Stomach (tissue), 8 donors: ENCODE measurements at regions not wholly inside any gene's neighbourhood (a gene's known extent, or its start where the extent isn't known, plus 50 kb on each side); places are given as distances from the start of the nearest gene placed in this dataset.

ENCODE experiments used
- DNase-seq, 2 donors: peaks; one replicate each; pipeline versions ENCODE4 v3.0.0 to v3.0.0-alpha.2; 2013 to 2019
- H3K27ac ChIP-seq, 5 donors: fragments of 200-600 bp in 4 of 5; sonication (generic) in 4 of 5; one replicate each; pipeline ENCODE4 v1.5.1; 2013 to 2019; ENCODE audit warnings: mild to moderate bottlenecking in 1 of 5, moderate library complexity in 1 of 5
- H3K27me3 ChIP-seq, 3 donors: fragments of 200-600 bp; sonication (generic); one replicate each; pipeline ENCODE4 v1.5.1; 2017 to 2019; ENCODE audit warnings: mixed run types in 1 of 3
- H3K36me3 ChIP-seq, 4 donors: fragments of 200-600 bp; sonication (generic); 1 replicate in 3 of 4; 2 replicates in 1 of 4; pipeline ENCODE4 v1.5.1; 2016 to 2019
- H3K4me1 ChIP-seq, 4 donors: fragments of 200-600 bp; sonication (generic); one replicate each; pipeline ENCODE4 v1.5.1; 2016 to 2019
- H3K4me3 ChIP-seq, 4 donors: fragments of 200-600 bp; sonication (generic) in 3 of 4; one replicate each; pipeline ENCODE4 v1.5.1; 2016 to 2019; ENCODE audit warnings: mild to moderate bottlenecking in 1 of 4
- H3K9me3 ChIP-seq, 4 donors: fragments of 200-600 bp; sonication (generic); one replicate each; pipeline ENCODE4 v1.5.1; 2016 to 2019
- EP300 ChIP-seq: sonication (generic); formaldehyde crosslinking; IDR thresholded peaks from one replicate; pipeline ENCODE4 v1.6.1; 2017; ENCODE audit warnings: antibody characterized with exemption
- POLR2A ChIP-seq, 4 donors: fragments of 450-650 bp; IDR thresholded peaks; one replicate each; pipeline ENCODE4 v1.6.1; 2016; ENCODE audit warnings: antibody characterized with exemption in 4 of 4, control low read depth in 2 of 4, mild to moderate bottlenecking in 1 of 4, moderate library complexity in 1 of 4
- POLR2AphosphoS5 ChIP-seq, 3 donors: sonication (generic); formaldehyde crosslinking; IDR thresholded peaks; one replicate each; pipeline ENCODE4 v1.6.1; 2016; ENCODE audit warnings: antibody characterized with exemption in 3 of 3
- WGBS, 5 donors: extraction: QIAGEN DNeasy Blood & Tissue Kit in 3 of 5; methylation state at CpG; one replicate each; pipeline versions ENCODE4 v1.1.5 to v1.1.7; 2013 to 2018; 5-methylcytosine and 5-hydroxymethylcytosine counted together
- intact Hi-C: fragments of 100-400 bp; cut with DNase I; formaldehyde crosslinking; loops from one replicate; pipeline ENCODE4 v1.15.1; 2023; ENCODE audit warnings: low total_unique reads
- small RNA-seq, 4 donors: library from RNA; depleted of rRNA; stranded (forward); fragments of <200 nt; gene quantifications; one replicate each; pipeline ENCODE3, GENCODE V24; 2016
- TF ChIP-seq, protein P1 (sequence below), 7 experiments: fragments of 450-650 bp in 4 of 7; fragments of 200-600 bp in 3 of 7; sonication (generic) in 3 of 7; IDR thresholded peaks; one replicate each; pipeline ENCODE4 v1.5.1; 2016 to 2019; ENCODE audit warnings: antibody characterized with exemption in 7 of 7, control low read depth in 2 of 7, mild to moderate bottlenecking in 1 of 7
- donor health status: healthy with polysubstance abuse.
- donor health status: Bipolar disorder and iron deficiency.
- donor health status: healthy.

DNA sequence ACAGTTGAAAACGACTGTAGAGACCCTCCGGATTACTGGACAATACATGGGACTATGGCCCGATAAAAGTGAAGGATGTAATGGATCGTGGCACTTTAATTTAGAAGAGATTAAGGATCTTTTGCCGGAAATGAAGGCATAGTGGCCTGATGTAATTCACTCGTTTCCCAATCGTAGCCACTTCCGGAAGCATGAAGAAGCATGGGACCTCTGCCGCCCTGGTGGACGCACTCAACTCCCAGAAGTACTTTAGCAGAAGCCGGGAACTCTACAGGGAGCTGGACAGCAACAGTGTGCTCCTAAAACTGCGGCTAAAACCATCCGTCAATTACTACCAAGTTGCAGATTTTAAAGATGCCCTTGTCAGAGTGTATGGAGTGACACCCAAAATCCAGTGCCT is 59.6 kb upstream of the NUPR2 start:
- Histone ChIP-seq H3K27me3 (peaks cover 0 to 21% (median 11%) of the 10 kb centered on the region in 3 donors), H3K36me3 (no peaks in the 10 kb centered on the region), H3K27ac (no peak overlapping the region), H3K9me3 (peaks cover 0 to 11% (median 0%) of the 10 kb centered on the region in 4 donors), H3K4me3 (peak overlapping the region; percentile 42 to 57 (median 51)), H3K4me1 (peaks cover 0 to 19% (median 11%) of the 10 kb centered on the region in 4 donors)
- 27 to 41% (median 31%) methylated on average over 13 of the region's 13 CpGs for WGBS, 5 donors
- intact Hi-C loops: no loop called here
- peak in 1 of 2 donors; percentile 5 for DNase-seq
- TF ChIP-seq, protein P1, sequence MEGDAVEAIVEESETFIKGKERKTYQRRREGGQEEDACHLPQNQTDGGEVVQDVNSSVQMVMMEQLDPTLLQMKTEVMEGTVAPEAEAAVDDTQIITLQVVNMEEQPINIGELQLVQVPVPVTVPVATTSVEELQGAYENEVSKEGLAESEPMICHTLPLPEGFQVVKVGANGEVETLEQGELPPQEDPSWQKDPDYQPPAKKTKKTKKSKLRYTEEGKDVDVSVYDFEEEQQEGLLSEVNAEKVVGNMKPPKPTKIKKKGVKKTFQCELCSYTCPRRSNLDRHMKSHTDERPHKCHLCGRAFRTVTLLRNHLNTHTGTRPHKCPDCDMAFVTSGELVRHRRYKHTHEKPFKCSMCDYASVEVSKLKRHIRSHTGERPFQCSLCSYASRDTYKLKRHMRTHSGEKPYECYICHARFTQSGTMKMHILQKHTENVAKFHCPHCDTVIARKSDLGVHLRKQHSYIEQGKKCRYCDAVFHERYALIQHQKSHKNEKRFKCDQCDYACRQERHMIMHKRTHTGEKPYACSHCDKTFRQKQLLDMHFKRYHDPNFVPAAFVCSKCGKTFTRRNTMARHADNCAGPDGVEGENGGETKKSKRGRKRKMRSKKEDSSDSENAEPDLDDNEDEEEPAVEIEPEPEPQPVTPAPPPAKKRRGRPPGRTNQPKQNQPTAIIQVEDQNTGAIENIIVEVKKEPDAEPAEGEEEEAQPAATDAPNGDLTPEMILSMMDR (IDR thresholded peaks at IDR 0.05): no peak
- TF ChIP-seq EP300 (no peak), POLR2AphosphoS5 (IDR thresholded peaks at IDR 0.05) (no peak), POLR2A (IDR thresholded peaks at IDR 0.05) (no peak)

DNA sequence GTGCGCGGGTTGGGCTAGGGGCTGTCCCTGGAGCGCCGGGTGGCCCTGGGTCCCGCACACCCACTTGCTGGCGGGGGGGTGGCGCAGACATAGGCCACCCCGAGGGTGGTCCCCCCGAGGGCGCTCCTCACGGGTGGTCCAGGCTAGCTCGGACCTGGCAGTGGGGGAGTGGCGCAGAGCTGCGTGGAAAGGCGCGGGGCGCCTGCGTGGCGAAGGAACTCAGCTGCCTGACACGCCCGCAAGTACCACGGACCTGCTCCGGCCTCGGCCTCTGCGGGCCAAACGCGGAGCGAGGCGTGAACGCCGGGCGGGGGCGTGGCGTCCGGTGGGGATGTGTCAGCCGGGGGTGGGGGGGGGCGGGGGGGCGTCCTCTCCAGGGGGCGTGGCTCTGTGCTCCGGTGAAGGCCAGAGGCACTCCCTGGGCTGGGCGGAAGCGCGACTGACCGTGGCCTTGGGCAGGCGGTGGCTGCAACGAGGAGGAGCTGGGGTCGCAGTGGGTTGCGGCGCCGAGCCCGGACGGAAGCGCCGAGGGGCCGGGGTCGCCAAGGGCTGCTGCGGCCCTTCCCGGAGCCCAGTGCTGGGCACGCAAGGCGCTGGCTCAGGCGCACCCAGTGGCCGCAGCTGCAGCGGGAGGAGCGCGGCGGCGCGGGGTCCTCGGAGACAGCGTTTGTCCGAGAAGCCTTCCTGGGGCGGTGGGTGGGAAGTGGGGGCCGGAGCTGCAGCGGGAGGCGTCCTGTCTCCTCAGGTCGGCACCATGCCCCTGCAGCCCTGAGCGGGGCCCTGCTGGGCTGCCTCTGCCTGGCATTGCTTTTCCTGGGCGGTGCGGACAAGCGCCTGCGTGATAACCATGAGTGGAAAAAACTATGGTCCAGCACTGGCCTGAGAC is 58.9 kb upstream of the NUPR2 start:
- Histone ChIP-seq H3K27ac (no peak overlapping the region), H3K4me3 (peak overlapping the region; percentile 42 to 57 (median 51))
- WGBS, 5 donors: 1 to 18% (median 9%) methylated on average over 9 to 80 of the region's 81 CpGs

DNA sequence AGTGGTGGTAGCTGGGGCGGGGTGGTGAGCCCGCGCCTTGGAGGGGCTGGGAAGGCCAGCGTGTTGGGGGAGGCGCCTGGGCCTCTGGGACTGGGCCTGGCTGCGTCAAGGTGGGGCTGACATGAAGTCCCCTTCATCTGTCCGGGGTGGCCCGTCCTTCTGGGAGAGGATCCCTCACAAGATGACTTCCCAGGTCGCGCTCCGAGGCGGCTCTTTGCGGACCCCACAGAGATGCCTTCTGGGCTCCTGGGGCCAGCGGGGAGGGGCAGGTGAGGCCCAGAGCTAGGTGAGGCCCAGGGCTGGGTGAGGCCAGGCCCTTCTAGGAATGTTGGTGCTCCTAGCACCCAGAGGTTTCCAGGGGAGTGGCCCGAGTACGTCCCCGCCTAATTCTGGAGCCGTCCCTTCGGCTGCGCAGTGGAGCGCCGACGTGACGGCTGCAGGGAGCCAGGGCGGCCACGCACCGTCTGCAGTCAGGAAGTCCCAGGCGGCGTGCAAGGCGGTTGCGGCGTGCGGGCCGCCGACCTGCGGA is 58.2 kb upstream of the NUPR2 start:
- Histone ChIP-seq H3K9me3 (peaks cover 0 to 11% (median 0%) of the 10 kb centered on the region in 4 donors), H3K36me3 (no peaks in the 10 kb centered on the region), H3K27me3 (peaks cover 0 to 21% (median 11%) of the 10 kb centered on the region in 3 donors), H3K4me1 (peaks cover 0 to 19% (median 11%) of the 10 kb centered on the region in 4 donors), H3K4me3 (peak overlapping the region; percentile 42 to 57 (median 51)), H3K27ac (no peak overlapping the region)
- intact Hi-C loops: no loop called here
- TF ChIP-seq, protein P1 (IDR thresholded peaks at IDR 0.05): no peak
- TF ChIP-seq POLR2AphosphoS5 (IDR thresholded peaks at IDR 0.05) (no peak), EP300 (no peak), POLR2A (IDR thresholded peaks at IDR 0.05) (no peak)
- peak in 1 of 2 donors; percentile 3 for DNase-seq
- 41 to 50% (median 47%) methylated on average over 20 to 36 of the region's 36 CpGs for WGBS, 5 donors

More for the DNA sequence above, 58.9 kb upstream of the NUPR2 start:
- peak; percentile 26 to 34 for DNase-seq
- peaks cover 0 to 21% (median 11%) of the 10 kb centered on the region in 3 donors for H3K27me3 ChIP-seq
- TF ChIP-seq POLR2A (IDR thresholded peaks at IDR 0.05) (no peak), POLR2AphosphoS5 (IDR thresholded peaks at IDR 0.05) (no peak), EP300 (no peak)
- TF ChIP-seq, protein P1 (IDR thresholded peaks at IDR 0.05): no peak
- H3K36me3 ChIP-seq: no peaks in the 10 kb centered on the region
- intact Hi-C loops: no loop called here
- peaks cover 0 to 19% (median 11%) of the 10 kb centered on the region in 4 donors for H3K4me1 ChIP-seq
- H3K9me3 ChIP-seq: peaks cover 0 to 11% (median 0%) of the 10 kb centered on the region in 4 donors

Small RNA genes in the stretch of these regions (small RNA-seq; reads per million reads assigned to genes)
- gene AC092447.9 (0 reads per million in 4 donors), gene RNU6-1052P (0 reads per million in 4 donors), gene RNU6-1335P (0 reads per million in 4 donors), gene SEPT14P24 (0 reads per million in 4 donors)
